ENCODE measurements at regions not wholly inside any gene's neighbourhood (a gene's known extent, or its start where the extent isn't known, plus 50 kb on each side); places are given as distances from the start of the nearest gene placed in this dataset.
A peak's percentile ranks its signal among the peaks of the same experiment; 100 is the strongest.

DNA sequence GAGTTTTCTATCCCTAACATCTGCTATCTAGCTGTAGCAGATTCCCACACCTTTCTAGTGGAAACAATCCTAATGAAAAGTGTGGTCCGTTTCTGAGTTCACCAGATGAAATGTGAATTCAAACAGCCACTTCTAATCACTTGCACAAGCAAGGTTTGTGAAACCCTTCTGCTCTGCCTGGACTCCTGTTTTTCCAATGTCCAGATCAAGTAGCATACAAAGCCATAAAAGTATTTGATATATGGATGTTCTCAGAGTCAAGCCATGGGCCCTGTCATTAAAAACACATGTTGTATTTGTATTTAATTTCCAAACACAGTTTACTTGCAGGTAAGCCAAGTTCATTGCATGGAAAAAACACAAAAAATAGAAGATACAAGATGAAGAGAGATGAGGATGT, 570.4 kb downstream of the NR2F1-AS1 start:
- TF ChIP-seq, protein P1, sequence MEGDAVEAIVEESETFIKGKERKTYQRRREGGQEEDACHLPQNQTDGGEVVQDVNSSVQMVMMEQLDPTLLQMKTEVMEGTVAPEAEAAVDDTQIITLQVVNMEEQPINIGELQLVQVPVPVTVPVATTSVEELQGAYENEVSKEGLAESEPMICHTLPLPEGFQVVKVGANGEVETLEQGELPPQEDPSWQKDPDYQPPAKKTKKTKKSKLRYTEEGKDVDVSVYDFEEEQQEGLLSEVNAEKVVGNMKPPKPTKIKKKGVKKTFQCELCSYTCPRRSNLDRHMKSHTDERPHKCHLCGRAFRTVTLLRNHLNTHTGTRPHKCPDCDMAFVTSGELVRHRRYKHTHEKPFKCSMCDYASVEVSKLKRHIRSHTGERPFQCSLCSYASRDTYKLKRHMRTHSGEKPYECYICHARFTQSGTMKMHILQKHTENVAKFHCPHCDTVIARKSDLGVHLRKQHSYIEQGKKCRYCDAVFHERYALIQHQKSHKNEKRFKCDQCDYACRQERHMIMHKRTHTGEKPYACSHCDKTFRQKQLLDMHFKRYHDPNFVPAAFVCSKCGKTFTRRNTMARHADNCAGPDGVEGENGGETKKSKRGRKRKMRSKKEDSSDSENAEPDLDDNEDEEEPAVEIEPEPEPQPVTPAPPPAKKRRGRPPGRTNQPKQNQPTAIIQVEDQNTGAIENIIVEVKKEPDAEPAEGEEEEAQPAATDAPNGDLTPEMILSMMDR (IDR thresholded peaks at IDR 0.05), result no peak
- TF ChIP-seq POLR2A (IDR thresholded peaks at IDR 0.05), result no peak
- intact Hi-C loops (cut with DNase I), result no loop called here
- DNase-seq, result no peak
- Histone ChIP-seq H3K27ac (no peak overlapping the region), H3K4me1 (no peaks in the 10 kb centered on the region), H3K36me3 (no peaks in the 10 kb centered on the region), H3K4me3 (no peak overlapping the region), H3K9me3 (no peaks in the 10 kb centered on the region), H3K27me3 (no peaks in the 10 kb centered on the region)
- 71 to 75% methylated on average over 1 of the region's 1 CpG for WGBS, 2 donors

GRCh38 chr5:93010037-93010436, 571.0 kb downstream of the NR2F1-AS1 start:
- Histone ChIP-seq H3K27me3 (no peaks in the 10 kb centered on the region), H3K4me3 (no peak overlapping the region), H3K4me1 (no peaks in the 10 kb centered on the region), H3K36me3 (no peaks in the 10 kb centered on the region), H3K27ac (no peak overlapping the region), H3K9me3 (no peaks in the 10 kb centered on the region)
- DNase-seq, result no peak
- TF ChIP-seq POLR2A (IDR thresholded peaks at IDR 0.05), result no peak
- TF ChIP-seq, protein P1 (IDR thresholded peaks at IDR 0.05), result no peak
- intact Hi-C loops (cut with DNase I), result no loop called here
- 81 to 89% methylated on average over 2 of the region's 2 CpGs for WGBS, 2 donors

GRCh38 chr5:93008502-93009207, 572.4 kb downstream of the NR2F1-AS1 start:
- WGBS, 2 donors, result 71 to 73% methylated on average over 7 of the region's 7 CpGs
- Histone ChIP-seq H3K27me3 (no peaks in the 10 kb centered on the region), H3K4me1 (no peaks in the 10 kb centered on the region), H3K4me3 (no peak overlapping the region), H3K36me3 (no peaks in the 10 kb centered on the region), H3K27ac (no peak overlapping the region), H3K9me3 (no peaks in the 10 kb centered on the region)
- intact Hi-C loops (cut with DNase I), result no loop called here
- no peak for DNase-seq
- TF ChIP-seq POLR2A (IDR thresholded peaks at IDR 0.05), result no peak
- TF ChIP-seq, protein P1 (IDR thresholded peaks at IDR 0.05), result no peak

DNA sequence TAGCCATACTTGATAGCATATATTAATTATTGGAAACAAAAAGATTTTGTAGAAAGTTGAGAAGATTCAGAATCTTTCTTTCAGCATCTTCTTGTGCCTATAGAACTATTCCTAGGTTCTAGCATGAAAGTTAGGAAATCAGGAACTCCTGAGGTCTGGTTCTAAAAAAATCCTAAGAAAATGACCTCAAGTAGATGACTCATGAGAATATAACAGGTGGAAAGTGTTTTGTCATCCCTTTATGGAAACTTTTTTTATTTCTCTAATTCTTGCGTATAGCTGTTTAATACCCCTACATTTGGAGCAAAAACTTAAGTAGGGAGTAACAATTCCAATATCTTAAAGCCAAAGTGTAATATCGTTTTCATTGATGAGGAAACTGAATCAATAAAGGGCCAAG, 574.1 kb downstream of the NR2F1-AS1 start:
- DNase-seq, result no peak
- no peak overlapping the region for H3K4me3 ChIP-seq
- H3K36me3 ChIP-seq, result no peaks in the 10 kb centered on the region
- H3K4me1 ChIP-seq, result no peaks in the 10 kb centered on the region
- no peaks in the 10 kb centered on the region for H3K9me3 ChIP-seq
- no peak for TF ChIP-seq POLR2A (IDR thresholded peaks at IDR 0.05)
- TF ChIP-seq, protein P1 (IDR thresholded peaks at IDR 0.05), result no peak
- no peaks in the 10 kb centered on the region for H3K27me3 ChIP-seq
- intact Hi-C loops (cut with DNase I), result no loop called here
- no peak overlapping the region for H3K27ac ChIP-seq
- 36 to 66% methylated on average over 2 of the region's 2 CpGs for WGBS, 2 donors

DNA sequence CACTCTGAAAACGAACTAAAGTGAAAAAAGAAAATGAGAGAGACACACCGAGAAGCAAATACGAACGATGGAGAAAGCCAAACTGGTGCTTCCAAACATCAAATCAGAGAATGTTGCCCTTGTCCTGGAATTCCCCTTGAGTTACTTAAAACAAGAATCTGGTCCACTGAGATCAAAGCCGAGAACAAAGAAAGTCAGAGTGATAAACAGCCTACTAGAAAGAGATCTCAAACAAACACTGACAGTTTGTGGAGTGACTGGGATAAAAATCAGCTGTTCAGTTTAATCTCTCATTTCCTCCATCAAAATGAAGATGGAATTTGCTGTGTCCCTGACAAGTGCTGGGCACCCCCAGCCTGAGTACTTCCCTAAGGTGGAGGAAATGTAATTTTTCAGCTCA, 582.6 kb downstream of the NR2F1-AS1 start:
- DNase-seq, result no peak
- H3K27me3 ChIP-seq, result no peaks in the 10 kb centered on the region
- H3K27ac ChIP-seq, result peak overlapping the region in 1 of 4 donors; percentile 13
- WGBS, 2 donors, result 33 to 44% methylated on average over 5 of the region's 5 CpGs
- no peaks in the 10 kb centered on the region for H3K4me1 ChIP-seq
- no peaks in the 10 kb centered on the region for H3K36me3 ChIP-seq
- no peak for TF ChIP-seq POLR2A (IDR thresholded peaks at IDR 0.05)
- TF ChIP-seq, protein P1 (IDR thresholded peaks at IDR 0.05), result no peak
- H3K4me3 ChIP-seq, result peak overlapping the region in 1 of 4 donors; percentile 37
- intact Hi-C loops (cut with DNase I), result no loop called here
- no peaks in the 10 kb centered on the region for H3K9me3 ChIP-seq
